HCT116 (cell line): ENCODE measurements at regions not wholly inside any gene's neighbourhood (a gene's known extent, or its start where the extent isn't known, plus 50 kb on each side); places are given as distances from the start of the nearest gene placed in this dataset.

Experiments used
- ATAC-seq: fragments of 200-7000 bp; cut with Tn5 transposase; 2 replicates; pipeline ENCODE4 v1.9.1; 2020; ENCODE audit warnings: mild to moderate bottlenecking, moderate library complexity
- BruUV-seq: library from RNA; stranded (reverse); fragments of 400-500 nt; replicated peaks from 2 replicates; lab custom pipeline; 2021; lab: Mats Ljungman, UMichigan
- CTCF ChIA-PET: fragments of 300-600 bp; sonication (Branson Sonifier 250); formaldehyde crosslinking; loops from one replicate; lab custom pipeline; 2021; ENCODE audit warnings: antibody characterized with exemption; lab: Charles Lee
- POLR2A ChIA-PET: fragments of 300-600, 350-600 bp; sonication (Branson Sonifier 250); formaldehyde crosslinking; loops from one replicate; lab custom pipeline; 2021; ENCODE audit warnings: antibody characterized with exemption; lab: Charles Lee
- RAD21 ChIA-PET, 2 experiments: fragments of 300-600 bp; sonication (Branson Sonifier 250); formaldehyde crosslinking; loops; one replicate each; lab custom pipeline; 2023; ENCODE audit warnings: low total read pairs in 2 of 2; ENCODE audit not compliant: uncharacterized antibody in 2 of 2, unreplicated experiment in 2 of 2, low non-redundant PET in 1 of 2; lab: Charles Lee
- DNase-seq: peaks from one replicate; pipeline ENCODE4 v3.0.0-alpha.2; 2010; ENCODE audit warnings: low read depth, low spot score
- H2AFZ ChIP-seq: fragments of 200-600 bp; shearing (Covaris generic), sonication (generic); 2 replicates; pipeline ENCODE4 v1.6.1; 2017; ENCODE audit warnings: low read depth, mixed run types, mixed read lengths, antibody characterized with exemption, low read length; ENCODE audit not compliant: poor library complexity, severe bottlenecking
- H3K27ac ChIP-seq: 2 replicates; pipeline ENCODE4 v1.5.1; 2012; ENCODE audit warnings: low read depth, low read length
- H3K27me3 ChIP-seq: fragments of 200-600 bp; sonication (generic); 2 replicates; pipeline ENCODE4 v1.6.1; 2016; ENCODE audit warnings: mixed run types, low read length, mixed read lengths; ENCODE audit not compliant: insufficient read depth
- H3K36me3 ChIP-seq, 2 experiments: fragments of 200-500 bp in 1 of 2; fragments of 200-600 bp in 1 of 2; sonication (Bioruptor generic) in 1 of 2; sonication (generic) in 1 of 2; 2 replicates each; pipeline versions ENCODE4 v1.5.1 to v1.6.1; 2014 to 2016; ENCODE audit warnings: low read length in 2 of 2, inconsistent platforms in 1 of 2, mixed read lengths in 1 of 2, mixed run types in 1 of 2; ENCODE audit not compliant: insufficient read depth in 2 of 2, control insufficient read depth in 1 of 2
- H3K4me1 ChIP-seq, 2 experiments: fragments of 200-600 bp in 1 of 2; sonication (generic) in 1 of 2; 2 replicates each; pipeline versions ENCODE4 v1.5.1 to v1.6.1; 2012 to 2017; ENCODE audit warnings: low read length in 2 of 2, inconsistent platforms in 1 of 2, mild to moderate bottlenecking in 1 of 2, mixed read lengths in 1 of 2, mixed run types in 1 of 2, moderate library complexity in 1 of 2; ENCODE audit not compliant: insufficient read depth in 2 of 2, control insufficient read depth in 1 of 2
- H3K4me2 ChIP-seq: fragments of 200-600 bp; sonication (generic); 2 replicates; pipeline ENCODE4 v1.6.1; 2017; ENCODE audit warnings: mixed run types, low read length, mixed read lengths
- H3K4me3 ChIP-seq, 2 experiments: fragments of 200-600 bp in 1 of 2; sonication (generic) in 1 of 2; replicated peaks in 1 of 2; 2 replicates each; pipeline ENCODE4 v1.5.1; 2011 to 2016; ENCODE audit warnings: low read length in 2 of 2, control low read depth in 1 of 2, low read depth in 1 of 2, mild to moderate bottlenecking in 1 of 2, mixed read lengths in 1 of 2, mixed run types in 1 of 2
- H3K79me2 ChIP-seq: fragments of 200-600 bp; sonication (generic); 2 replicates; pipeline ENCODE4 v1.6.1; 2017; ENCODE audit warnings: mild to moderate bottlenecking, mixed run types, low read length, moderate library complexity, mixed read lengths; ENCODE audit not compliant: insufficient read depth
- H3K9ac ChIP-seq: fragments of 200-600 bp; sonication (generic); 2 replicates; pipeline ENCODE4 v1.6.1; 2016; ENCODE audit warnings: low read length, mixed read lengths
- H3K9me2 ChIP-seq: fragments of 200-600 bp; sonication (generic), shearing (Covaris generic); 2 replicates; pipeline ENCODE4 v1.6.1; 2017; ENCODE audit warnings: mixed run types, mild to moderate bottlenecking, moderate library complexity; ENCODE audit not compliant: insufficient read depth
- H3K9me3 ChIP-seq, 2 experiments: fragments of 200-500 bp in 1 of 2; fragments of 200-600 bp in 1 of 2; sonication (Bioruptor generic) in 1 of 2; sonication (generic) in 1 of 2; 2 replicates each; pipeline ENCODE4 v1.6.1; 2014 to 2017; ENCODE audit warnings: low read length in 2 of 2, mixed read lengths in 2 of 2, inconsistent platforms in 1 of 2, low read depth in 1 of 2, mild to moderate bottlenecking in 1 of 2, mixed run types in 1 of 2, moderate library complexity in 1 of 2; ENCODE audit not compliant: control insufficient read depth in 1 of 2, insufficient read depth in 1 of 2
- H4K20me1 ChIP-seq: fragments of 200-600 bp; sonication (generic), shearing (Covaris generic); 2 replicates; pipeline ENCODE4 v1.6.1; 2017; ENCODE audit warnings: mixed run types, mild to moderate bottlenecking, moderate library complexity; ENCODE audit not compliant: insufficient read depth
- ATF3 ChIP-seq: IDR thresholded peaks from 2 replicates; pipeline ENCODE4 v1.6.1; 2012
- CBX3 ChIP-seq: IDR thresholded peaks from 2 replicates; pipeline ENCODE4 v1.6.1; 2012; ENCODE audit warnings: low read depth
- CEBPB ChIP-seq: IDR thresholded peaks from 2 replicates; pipeline ENCODE4 v1.6.1; 2012; ENCODE audit warnings: low read depth
- EGR1 ChIP-seq: IDR thresholded peaks from 2 replicates; pipeline ENCODE4 v1.6.1; 2012; ENCODE audit warnings: low read depth
- EZH2 ChIP-seq: fragments of 200-600 bp; sonication (generic); IDR thresholded peaks from 2 replicates; pipeline ENCODE4 v1.6.1; 2017; ENCODE audit warnings: antibody characterized with exemption, mixed run types
- EZH2phosphoT487 ChIP-seq: fragments of 200-600 bp; IDR thresholded peaks from 2 replicates; pipeline ENCODE4 v1.6.1; 2018; ENCODE audit warnings: antibody characterized with exemption, borderline replicate concordance
- JUND ChIP-seq: IDR thresholded peaks from 2 replicates; pipeline ENCODE4 v1.6.1; 2012
- POLR2AphosphoS5 ChIP-seq: IDR thresholded peaks from 2 replicates; pipeline ENCODE4 v1.6.1; 2011; ENCODE audit warnings: mild to moderate bottlenecking, low read depth, low read length, moderate library complexity
- SIN3A ChIP-seq: IDR thresholded peaks from 2 replicates; pipeline ENCODE4 v1.6.1; 2012; ENCODE audit warnings: low read depth
- SRF ChIP-seq: IDR thresholded peaks from 2 replicates; pipeline ENCODE4 v1.6.1; 2012; ENCODE audit warnings: low read depth
- TCF7L2 ChIP-seq: IDR thresholded peaks from 2 replicates; pipeline ENCODE4 v1.7.0; 2011; ENCODE audit warnings: borderline replicate concordance, inconsistent platforms; ENCODE audit not compliant: insufficient read depth, insufficient read length; ENCODE audit errors: extremely low read depth
- ZFX ChIP-seq: fragments of 450-650 bp; IDR thresholded peaks from 2 replicates; pipeline ENCODE4 v1.6.1; 2017
- ZNF274 ChIP-seq: fragments of 200-500 bp; sonication (Bioruptor generic); IDR thresholded peaks from 2 replicates; pipeline ENCODE4 v1.6.1; 2014; ENCODE audit warnings: mild to moderate bottlenecking, low read depth, low read length, inconsistent platforms
- intact Hi-C: fragments of 100-400 bp; cut with micrococcal nuclease; formaldehyde crosslinking; loops from 2 replicates; pipeline ENCODE4 v1.10.0; 2022
- TF ChIP-seq, protein P1 (sequence below), 3 experiments: fragments of 200-600 bp in 1 of 3; sonication (generic) in 1 of 3; IDR thresholded peaks in 2 of 3; conservative IDR thresholded peaks in 1 of 3; 2 replicates each; pipeline ENCODE4 v1.5.1; 2012 to 2017; ENCODE audit warnings: low read depth in 2 of 3, low read length in 2 of 3, antibody characterized with exemption in 1 of 3, borderline replicate concordance in 1 of 3, control low read depth in 1 of 3, mild to moderate bottlenecking in 1 of 3, mixed read lengths in 1 of 3, mixed run types in 1 of 3, moderate library complexity in 1 of 3; ENCODE audit not compliant: insufficient read depth in 1 of 3

- DNase-seq = no peak
- H3K4me2 ChIP-seq = no peak overlapping the region
- H3K9me2 ChIP-seq = no peaks in the 10 kb centered on the region
- H4K20me1 ChIP-seq = no peaks in the 10 kb centered on the region
- no peak overlapping the region for H3K9ac ChIP-seq
- no peaks in the 10 kb centered on the region for H3K79me2 ChIP-seq
- no peak overlapping the region for H3K4me3 ChIP-seq
- no peak for TF ChIP-seq POLR2AphosphoS5
- TF ChIP-seq ATF3 = no peak
- TF ChIP-seq CBX3 = no peak
- no peak for TF ChIP-seq SRF
- TF ChIP-seq, protein P1, sequence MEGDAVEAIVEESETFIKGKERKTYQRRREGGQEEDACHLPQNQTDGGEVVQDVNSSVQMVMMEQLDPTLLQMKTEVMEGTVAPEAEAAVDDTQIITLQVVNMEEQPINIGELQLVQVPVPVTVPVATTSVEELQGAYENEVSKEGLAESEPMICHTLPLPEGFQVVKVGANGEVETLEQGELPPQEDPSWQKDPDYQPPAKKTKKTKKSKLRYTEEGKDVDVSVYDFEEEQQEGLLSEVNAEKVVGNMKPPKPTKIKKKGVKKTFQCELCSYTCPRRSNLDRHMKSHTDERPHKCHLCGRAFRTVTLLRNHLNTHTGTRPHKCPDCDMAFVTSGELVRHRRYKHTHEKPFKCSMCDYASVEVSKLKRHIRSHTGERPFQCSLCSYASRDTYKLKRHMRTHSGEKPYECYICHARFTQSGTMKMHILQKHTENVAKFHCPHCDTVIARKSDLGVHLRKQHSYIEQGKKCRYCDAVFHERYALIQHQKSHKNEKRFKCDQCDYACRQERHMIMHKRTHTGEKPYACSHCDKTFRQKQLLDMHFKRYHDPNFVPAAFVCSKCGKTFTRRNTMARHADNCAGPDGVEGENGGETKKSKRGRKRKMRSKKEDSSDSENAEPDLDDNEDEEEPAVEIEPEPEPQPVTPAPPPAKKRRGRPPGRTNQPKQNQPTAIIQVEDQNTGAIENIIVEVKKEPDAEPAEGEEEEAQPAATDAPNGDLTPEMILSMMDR (IDR thresholded peaks at IDR 0.05 in 2 of 3, conservative IDR thresholded peaks at IDR 0.05 in 1 of 3; ENCODE audit: borderline replicate concordance in 1 of 3, insufficient read depth in 1 of 3, low read depth in 2 of 3, low read length in 2 of 3) = no peak
- no peak for TF ChIP-seq ZFX
- ChIA-PET CTCF (no interaction called here), RAD21 (no interaction called here), POLR2A (no interaction called here)
- no peak overlapping the region for H3K27ac ChIP-seq
- intact Hi-C loops = no loop called here
- no peaks in the 10 kb centered on the region for H3K36me3 ChIP-seq
- H3K27me3 ChIP-seq = no peaks in the 10 kb centered on the region
- BruUV-seq = no TSS peak
- H3K4me1 ChIP-seq = no peaks in the 10 kb centered on the region
- ATAC-seq = no peak
- no peak overlapping the region for H2AFZ ChIP-seq
- peaks cover 3% of the 10 kb centered on the region in 2 experiments; a peak in 2 of 4 replicates for H3K9me3 ChIP-seq
Measured at GRCh38 chr10:55466806-55467504, 665.9 kb upstream of the PCDH15 start.

- no peak for ATAC-seq
- no TSS peak for BruUV-seq
- H3K79me2 ChIP-seq = no peaks in the 10 kb centered on the region
- H3K27me3 ChIP-seq = no peaks in the 10 kb centered on the region
- no peak overlapping the region for H3K9ac ChIP-seq
- no peak overlapping the region for H3K4me2 ChIP-seq
- no peaks in the 10 kb centered on the region for H3K9me2 ChIP-seq
- RAD21 ChIA-PET = no interaction called here
- H3K27ac ChIP-seq = no peak overlapping the region
- H3K36me3 ChIP-seq = no peaks in the 10 kb centered on the region
- H3K4me1 ChIP-seq = no peaks in the 10 kb centered on the region
- H3K4me3 ChIP-seq = no peak overlapping the region
- POLR2A ChIA-PET = no interaction called here
- peaks cover 3% of the 10 kb centered on the region in 2 experiments; a peak in 2 of 4 replicates for H3K9me3 ChIP-seq
- H2AFZ ChIP-seq = no peak overlapping the region
- DNase-seq = no peak
- CTCF ChIA-PET = no interaction called here
- intact Hi-C loops = no loop called here
- no peaks in the 10 kb centered on the region for H4K20me1 ChIP-seq
- TF ChIP-seq EZH2 (no peak), JUND (no peak), ZFX (no peak), CBX3 (no peak), ATF3 (no peak), ZNF274 (no peak), EZH2phosphoT487 (no peak), EGR1 (no peak), SRF (no peak), CEBPB (no peak), SIN3A (no peak), TCF7L2 (no peak)
- TF ChIP-seq, protein P1 (IDR thresholded peaks at IDR 0.05 in 2 of 3, conservative IDR thresholded peaks at IDR 0.05 in 1 of 3; ENCODE audit: borderline replicate concordance in 1 of 3, insufficient read depth in 1 of 3, low read depth in 2 of 3, low read length in 2 of 3) = no peak
Measured at GRCh38 chr10:55464083-55464482, 663.1 kb upstream of the PCDH15 start.
